Skin epidermis (tissue), 12 donors: ENCODE measurements at regions not wholly inside any gene's neighbourhood (a gene's known extent, or its start where the extent isn't known, plus 50 kb on each side); places are given as distances from the start of the nearest gene placed in this dataset.

Source experiments
- H3K27ac ChIP-seq, 21 experiments: fragments of 200-600 bp; sonication (generic) in 11 of 21; one replicate each; pipeline ENCODE4 v1.5.0; 2020; ENCODE audit warnings: mild to moderate bottlenecking in 3 of 21, inconsistent platforms in 2 of 21, moderate library complexity in 2 of 21
- H3K4me3 ChIP-seq, 7 experiments: fragments of 200-600 bp; sonication (generic) in 2 of 7; one replicate each; pipeline ENCODE4 v1.5.0; 2020; ENCODE audit warnings: inconsistent platforms in 2 of 7, mild to moderate bottlenecking in 2 of 7, moderate library complexity in 1 of 7

- H3K27ac ChIP-seq: no peak overlapping the region
- no peak overlapping the region for H3K4me3 ChIP-seq
Observed at GRCh38 chr13:106865716-106866440, 297.9 kb upstream of the ARGLU1 start.

DNA sequence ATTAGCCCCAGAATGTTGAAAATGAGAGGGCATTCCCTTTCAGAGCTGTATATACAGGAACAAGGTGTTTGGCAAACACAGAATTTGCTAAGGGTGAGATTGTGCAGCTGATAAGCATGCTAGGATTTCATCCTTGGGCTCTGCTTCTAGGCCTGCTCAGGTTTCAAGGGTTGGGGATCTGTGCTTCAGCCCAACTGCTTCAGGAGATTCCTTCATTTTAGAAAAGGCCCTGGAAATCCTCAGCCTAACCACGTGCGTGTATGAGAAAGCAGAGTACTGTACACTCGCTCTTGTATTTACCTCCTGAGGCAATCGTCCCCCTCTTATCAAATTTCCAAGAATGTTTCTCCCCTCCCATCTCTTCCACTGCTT is 291.6 kb upstream of the ARGLU1 start:
- Histone ChIP-seq H3K27ac (no peak overlapping the region), H3K4me3 (no peak overlapping the region)

GRCh38 chr13:106858903-106859532 is 291.1 kb upstream of the ARGLU1 start:
- Histone ChIP-seq H3K4me3 (no peak overlapping the region), H3K27ac (no peak overlapping the region)

GRCh38 chr13:106852436-106852835 is 284.5 kb upstream of the ARGLU1 start:
- Histone ChIP-seq H3K27ac (no peak overlapping the region), H3K4me3 (no peak overlapping the region)

DNA sequence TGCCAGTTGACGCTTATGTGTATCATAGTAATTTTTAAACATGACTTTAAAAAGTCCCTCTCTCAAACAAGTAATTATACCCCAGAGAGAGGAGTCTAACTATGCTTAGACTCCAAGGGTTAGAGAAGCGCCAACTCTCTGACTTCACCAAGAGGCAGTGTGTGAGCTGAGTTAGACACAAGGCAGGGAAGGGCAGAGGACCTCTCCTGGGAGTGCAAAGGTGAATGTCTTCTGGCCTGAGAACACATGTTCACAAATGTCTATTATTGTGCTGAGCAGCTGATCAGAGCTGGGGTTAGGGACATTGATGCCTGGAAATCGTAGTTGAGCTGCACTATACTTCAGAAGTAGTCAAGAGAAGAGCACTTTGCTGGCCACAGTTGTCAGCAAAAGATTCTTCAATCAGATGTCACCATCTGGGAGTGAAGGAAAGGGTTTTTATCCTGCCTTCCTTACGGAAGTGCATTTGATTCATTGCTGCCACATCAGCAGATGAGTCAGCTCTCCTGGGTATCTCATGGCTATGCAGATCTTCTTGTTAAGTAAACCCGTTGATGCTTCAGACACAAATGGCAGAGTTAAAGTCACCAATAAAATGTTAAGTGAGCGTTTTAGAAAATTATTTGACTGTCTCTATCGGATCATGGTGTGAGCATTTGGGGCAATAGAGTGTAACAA is 283.2 kb upstream of the ARGLU1 start:
- Histone ChIP-seq H3K27ac (no peak overlapping the region), H3K4me3 (no peak overlapping the region)

GRCh38 chr13:106846571-106847448 is 278.9 kb upstream of the ARGLU1 start:
- Histone ChIP-seq H3K27ac (no peak overlapping the region), H3K4me3 (no peak overlapping the region)

DNA sequence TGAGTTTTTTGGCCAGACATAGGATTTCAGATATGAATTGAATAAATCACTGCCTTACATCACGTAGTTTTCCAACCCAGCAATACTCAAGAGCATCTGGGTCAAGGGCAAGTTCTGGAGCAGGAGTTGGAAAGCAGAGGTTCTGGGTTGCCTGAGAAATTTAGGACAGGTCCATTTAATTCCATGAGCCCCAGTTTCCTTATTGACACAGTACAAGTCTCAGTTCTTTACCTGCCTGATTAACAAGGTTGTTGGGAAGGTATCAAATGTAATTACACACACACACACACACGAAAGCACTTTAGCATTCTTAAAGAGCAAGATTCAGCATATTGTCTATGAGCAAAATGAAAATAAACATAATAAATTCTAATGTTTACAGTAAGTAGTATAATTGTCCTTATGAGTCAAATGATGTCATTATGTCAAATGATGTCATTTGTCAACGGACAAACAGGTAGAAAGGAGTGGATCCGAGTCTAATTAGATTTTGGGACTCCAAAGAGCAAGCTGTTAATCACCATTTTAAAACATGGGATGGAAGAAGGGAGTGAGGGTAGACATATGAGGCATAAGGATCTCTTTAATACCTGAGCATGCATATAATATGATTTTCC is 268.4 kb upstream of the ARGLU1 start:
- Histone ChIP-seq H3K4me3 (no peak overlapping the region), H3K27ac (no peak overlapping the region)

GRCh38 chr13:106835477-106835876 is 267.5 kb upstream of the ARGLU1 start:
- H3K27ac ChIP-seq: no peak overlapping the region

DNA sequence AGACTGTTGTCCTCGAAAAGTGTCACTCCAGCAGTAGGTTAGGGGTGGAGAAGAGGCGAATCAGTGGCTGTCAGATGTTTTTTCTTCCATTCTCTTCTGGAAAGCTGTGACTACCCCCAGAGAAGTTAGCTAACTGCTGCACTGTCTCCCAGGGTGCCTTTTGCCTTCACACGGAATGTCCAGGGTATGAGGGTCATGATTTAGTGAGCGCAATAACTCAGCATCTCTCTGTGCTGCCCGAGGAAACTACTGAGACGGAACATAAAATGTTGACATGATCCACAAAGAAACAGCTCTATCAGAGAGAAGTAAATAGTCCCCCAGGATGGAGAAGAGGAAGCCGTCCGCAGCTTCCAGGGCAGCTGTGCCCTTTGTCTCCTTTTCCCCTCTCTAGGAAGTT is 254.0 kb upstream of the ARGLU1 start:
- Histone ChIP-seq H3K27ac (no peak overlapping the region), H3K4me3 (no peak overlapping the region)

More at GRCh38 chr13:106835477-106835876, 267.5 kb upstream of the ARGLU1 start:
- H3K4me3 ChIP-seq: no peak overlapping the region

- H3K4me3 ChIP-seq: no peak overlapping the region
- no peak overlapping the region for H3K27ac ChIP-seq
Observed at GRCh38 chr13:106819413-106820180, 251.7 kb upstream of the ARGLU1 start.

- H3K4me3 ChIP-seq: no peak overlapping the region
- H3K27ac ChIP-seq: no peak overlapping the region
Observed at GRCh38 chr13:106818971-106819370, 251.0 kb upstream of the ARGLU1 start.

- no peak overlapping the region for H3K27ac ChIP-seq
- no peak overlapping the region for H3K4me3 ChIP-seq
Observed at GRCh38 chr13:106815545-106815944, 247.6 kb upstream of the ARGLU1 start.

DNA sequence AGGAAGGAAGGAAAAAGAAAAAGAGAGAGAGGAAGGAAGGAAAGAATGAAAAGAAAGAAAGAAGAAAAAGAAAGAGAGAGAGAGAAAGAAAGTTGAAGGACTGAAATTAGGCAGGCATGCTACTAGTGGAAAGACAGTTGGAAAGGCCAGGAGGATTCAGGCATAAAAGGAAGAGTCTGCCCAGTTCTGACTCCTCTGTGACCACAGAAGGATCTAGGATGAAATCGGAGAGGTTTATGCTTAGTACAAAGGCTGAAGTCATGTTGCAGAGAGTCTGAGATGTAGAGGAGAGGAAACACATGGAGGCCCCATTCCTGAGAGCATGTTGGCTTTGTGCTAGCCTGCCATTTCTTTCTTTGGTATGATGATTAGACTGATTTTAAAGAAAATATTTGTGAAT is 246.5 kb upstream of the ARGLU1 start:
- Histone ChIP-seq H3K27ac (no peak overlapping the region), H3K4me3 (no peak overlapping the region)

DNA sequence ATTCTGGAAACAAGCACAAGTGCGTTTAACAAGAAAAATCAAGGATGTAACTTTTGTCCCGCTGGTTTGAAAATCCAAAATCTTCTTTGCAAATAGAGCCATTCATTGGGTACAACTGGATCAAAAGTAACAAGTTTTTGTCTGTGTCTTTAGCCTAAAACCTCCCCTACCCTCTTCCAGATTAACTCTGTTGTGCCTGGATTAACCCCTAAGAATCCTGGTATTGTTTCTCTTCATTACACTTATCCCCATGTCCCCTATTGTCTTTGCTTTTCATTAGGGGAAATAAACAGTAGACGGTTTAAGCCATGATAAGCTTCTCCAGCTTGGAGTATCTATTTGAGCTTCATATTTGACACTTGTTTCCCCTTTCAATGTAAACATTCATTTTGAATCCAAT is 242.1 kb upstream of the ARGLU1 start:
- no peak overlapping the region for H3K4me3 ChIP-seq
- H3K27ac ChIP-seq: no peak overlapping the region

DNA sequence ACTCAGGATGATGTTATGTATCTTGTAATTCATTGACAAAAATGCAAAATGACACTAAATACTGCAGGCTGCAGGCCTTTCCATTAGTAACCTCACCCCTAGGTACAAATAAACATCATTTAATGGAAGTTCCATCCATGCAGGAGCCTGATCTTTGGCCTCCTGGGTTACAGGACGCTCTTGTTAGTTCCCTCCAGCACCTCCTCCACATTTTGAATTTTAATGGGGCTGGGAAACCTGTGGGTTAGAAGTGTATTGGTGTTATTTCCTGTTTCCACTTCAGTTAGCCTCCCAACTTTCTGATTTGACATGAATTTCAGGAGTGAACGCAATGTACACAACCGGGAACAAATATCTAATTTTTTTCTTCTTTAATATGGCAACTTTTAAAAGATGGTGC is 237.1 kb upstream of the ARGLU1 start:
- H3K4me3 ChIP-seq: no peak overlapping the region
- H3K27ac ChIP-seq: no peak overlapping the region

DNA sequence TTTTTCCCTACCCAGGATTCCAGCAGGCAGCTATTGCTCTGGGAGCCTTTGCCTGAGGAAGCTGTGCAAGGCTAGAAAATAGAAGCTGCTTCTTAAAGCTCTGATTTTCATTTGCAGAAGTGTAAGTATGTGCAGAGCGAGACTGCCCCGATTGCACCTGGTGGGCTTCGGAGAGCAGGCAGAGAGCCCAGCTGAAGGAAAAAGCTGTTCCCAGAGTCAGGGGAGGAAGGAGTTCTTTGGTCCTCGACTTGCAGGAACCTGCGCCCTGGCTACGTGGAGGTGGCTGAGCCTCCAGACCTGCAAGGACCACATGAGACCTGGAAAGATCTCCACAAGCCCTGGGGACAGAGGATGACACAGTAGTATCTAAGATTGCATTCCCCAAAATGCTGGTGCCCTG is 235.0 kb upstream of the ARGLU1 start:
- H3K27ac ChIP-seq: no peak overlapping the region
- no peak overlapping the region for H3K4me3 ChIP-seq

GRCh38 chr13:106799781-106800335 is 231.9 kb upstream of the ARGLU1 start:
- no peak overlapping the region for H3K27ac ChIP-seq
- no peak overlapping the region for H3K4me3 ChIP-seq

DNA sequence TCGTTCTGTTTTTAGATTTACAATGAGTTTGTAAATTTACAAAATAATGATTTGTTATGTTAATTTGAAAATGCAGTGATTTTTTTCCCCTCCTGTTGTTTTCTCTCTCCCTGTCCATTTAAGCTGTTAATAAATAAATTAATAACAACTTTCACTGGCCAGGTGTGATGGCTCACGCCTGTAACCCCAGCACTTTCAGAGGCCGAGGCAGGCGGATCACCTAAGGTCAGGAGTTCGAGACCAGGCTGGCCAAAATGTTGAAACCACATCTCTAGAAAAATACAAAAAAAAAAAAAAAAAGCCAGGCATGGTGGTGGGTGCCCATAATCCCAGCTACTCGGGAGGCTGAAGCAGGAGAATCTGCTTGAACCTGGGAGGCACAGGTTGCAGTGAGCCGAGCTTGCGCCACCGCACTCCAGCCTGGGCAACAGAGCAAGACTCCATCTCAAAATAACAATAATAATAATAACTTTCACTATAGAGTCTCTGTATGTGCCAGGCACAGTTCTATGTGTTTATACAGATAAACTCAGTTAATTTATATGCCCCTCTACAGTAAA is 229.2 kb upstream of the ARGLU1 start:
- no peak overlapping the region for H3K27ac ChIP-seq
- no peak overlapping the region for H3K4me3 ChIP-seq
